D721Med (cell line): ENCODE measurements at regions not wholly inside any gene's neighbourhood (a gene's known extent, or its start where the extent isn't known, plus 50 kb on each side); places are given as distances from the start of the nearest gene placed in this dataset.

Source experiments
- DNase-seq: peaks from one replicate; pipeline ENCODE4 v3.0.0; 2011; ENCODE audit warnings: low spot score; ENCODE audit not compliant: insufficient read length
- FAIRE-seq: peaks from 2 replicates; lab custom pipeline; 2011; peaks lifted over from hg19 to GRCh38; lab: Jason Lieb, UNC
- TF ChIP-seq, protein P1 (sequence below): IDR thresholded peaks from 2 replicates; pipeline ENCODE4 v1.5.1; 2012; ENCODE audit warnings: mild to moderate bottlenecking, control low read depth; ENCODE audit not compliant: insufficient read depth; ENCODE audit errors: missing control alignments

DNA sequence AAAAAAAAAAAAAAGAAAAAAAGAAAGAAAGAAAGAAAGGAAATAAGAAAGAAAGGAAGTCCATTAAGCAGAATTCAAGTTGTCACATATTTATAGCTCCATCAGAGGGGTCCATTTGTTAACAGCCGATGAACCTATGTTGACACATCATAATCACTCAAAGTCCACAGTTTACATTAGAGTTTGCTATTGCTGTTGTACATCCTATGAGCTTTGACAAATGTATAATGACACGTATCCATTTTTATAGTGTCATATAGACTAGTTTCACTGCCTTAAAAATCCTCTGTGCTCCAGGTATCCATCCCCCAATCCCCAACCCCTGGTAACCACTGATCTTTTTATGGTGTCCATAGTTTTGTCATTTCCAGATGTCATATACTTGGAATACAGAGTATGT is 335.2 kb downstream of the RND3 start:
- TF ChIP-seq, protein P1, sequence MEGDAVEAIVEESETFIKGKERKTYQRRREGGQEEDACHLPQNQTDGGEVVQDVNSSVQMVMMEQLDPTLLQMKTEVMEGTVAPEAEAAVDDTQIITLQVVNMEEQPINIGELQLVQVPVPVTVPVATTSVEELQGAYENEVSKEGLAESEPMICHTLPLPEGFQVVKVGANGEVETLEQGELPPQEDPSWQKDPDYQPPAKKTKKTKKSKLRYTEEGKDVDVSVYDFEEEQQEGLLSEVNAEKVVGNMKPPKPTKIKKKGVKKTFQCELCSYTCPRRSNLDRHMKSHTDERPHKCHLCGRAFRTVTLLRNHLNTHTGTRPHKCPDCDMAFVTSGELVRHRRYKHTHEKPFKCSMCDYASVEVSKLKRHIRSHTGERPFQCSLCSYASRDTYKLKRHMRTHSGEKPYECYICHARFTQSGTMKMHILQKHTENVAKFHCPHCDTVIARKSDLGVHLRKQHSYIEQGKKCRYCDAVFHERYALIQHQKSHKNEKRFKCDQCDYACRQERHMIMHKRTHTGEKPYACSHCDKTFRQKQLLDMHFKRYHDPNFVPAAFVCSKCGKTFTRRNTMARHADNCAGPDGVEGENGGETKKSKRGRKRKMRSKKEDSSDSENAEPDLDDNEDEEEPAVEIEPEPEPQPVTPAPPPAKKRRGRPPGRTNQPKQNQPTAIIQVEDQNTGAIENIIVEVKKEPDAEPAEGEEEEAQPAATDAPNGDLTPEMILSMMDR = no peak
- FAIRE-seq (no peak), DNase-seq (no peak)

DNA sequence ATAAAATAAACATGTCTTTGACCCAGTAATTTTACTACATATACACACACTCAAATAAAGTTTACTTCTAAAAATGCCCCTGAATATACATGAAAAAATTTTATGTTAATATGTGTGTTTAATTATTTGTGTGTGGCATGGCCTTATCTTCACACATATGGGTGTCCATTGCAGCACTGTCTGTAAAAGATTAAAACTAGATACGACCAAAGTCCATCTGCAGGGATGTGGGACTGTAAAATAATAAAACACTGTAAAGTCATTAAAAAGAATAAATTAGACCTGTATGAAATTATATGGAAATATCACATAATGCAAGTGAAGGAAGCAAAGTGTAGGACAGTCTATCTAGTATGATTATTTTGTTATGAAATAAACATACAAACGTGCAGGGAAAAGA is 337.3 kb downstream of the RND3 start:
- TF ChIP-seq, protein P1 = no peak
- DNase-seq (no peak), FAIRE-seq (no peak)

DNA sequence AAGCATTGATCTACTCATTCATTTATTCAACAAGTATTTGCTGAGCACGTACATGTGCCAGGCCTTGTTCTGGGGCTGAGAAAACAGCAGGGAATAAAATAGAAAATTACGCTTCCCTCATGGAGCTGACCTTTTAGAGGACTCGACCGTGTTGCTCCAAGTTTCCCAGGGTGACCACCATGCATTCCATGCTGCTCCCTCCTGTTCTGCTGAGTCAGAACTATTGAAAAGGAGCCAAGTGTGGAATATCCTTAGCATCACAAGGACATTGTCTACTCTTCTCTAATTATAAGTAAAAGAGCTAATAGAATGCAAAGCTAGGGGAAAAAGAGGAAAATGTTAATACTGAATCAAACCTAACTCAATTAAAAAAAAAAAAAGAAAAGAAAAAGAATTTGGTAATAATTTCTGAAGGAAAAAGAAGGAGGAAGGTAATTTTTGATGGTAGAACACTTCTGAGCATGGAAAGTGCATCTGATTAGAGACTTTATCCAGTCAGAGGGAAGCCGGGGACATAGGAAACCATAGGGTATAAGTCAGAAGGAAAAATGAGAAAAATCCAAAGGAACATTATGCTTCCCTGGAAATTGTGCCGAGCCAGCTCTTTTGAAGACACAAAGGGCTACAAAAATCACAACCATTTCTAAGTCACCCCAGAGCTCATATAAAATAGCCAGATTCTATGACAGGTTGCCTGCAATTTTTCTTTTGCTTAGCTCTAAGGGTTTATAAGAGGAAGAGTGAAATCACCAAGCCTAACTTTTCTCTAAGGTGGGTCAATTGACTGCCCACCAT is 339.4 kb downstream of the RND3 start:
- no peak for FAIRE-seq
- DNase-seq = no peak
- TF ChIP-seq, protein P1 = no peak

DNA sequence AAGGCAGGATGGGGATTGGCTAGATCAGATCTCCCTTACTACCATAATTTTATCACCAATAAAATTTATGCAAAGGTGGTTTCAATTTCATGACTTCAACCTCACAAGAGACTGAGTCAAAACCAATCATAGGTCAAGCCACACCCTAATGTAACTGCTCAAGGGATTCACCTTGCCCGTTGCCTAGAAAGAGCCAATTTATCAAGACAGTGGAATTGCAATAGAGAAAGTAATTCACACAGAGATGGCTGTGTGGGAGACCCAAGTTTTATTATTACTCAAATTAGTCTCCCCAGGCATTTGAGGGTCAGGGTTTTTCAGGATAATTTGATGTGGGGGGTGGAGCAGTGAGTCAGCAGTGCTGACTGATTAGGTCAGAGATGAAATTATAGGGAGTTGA is 340.6 kb downstream of the RND3 start:
- no peak for DNase-seq
- TF ChIP-seq, protein P1 = no peak
- FAIRE-seq = no peak

DNA sequence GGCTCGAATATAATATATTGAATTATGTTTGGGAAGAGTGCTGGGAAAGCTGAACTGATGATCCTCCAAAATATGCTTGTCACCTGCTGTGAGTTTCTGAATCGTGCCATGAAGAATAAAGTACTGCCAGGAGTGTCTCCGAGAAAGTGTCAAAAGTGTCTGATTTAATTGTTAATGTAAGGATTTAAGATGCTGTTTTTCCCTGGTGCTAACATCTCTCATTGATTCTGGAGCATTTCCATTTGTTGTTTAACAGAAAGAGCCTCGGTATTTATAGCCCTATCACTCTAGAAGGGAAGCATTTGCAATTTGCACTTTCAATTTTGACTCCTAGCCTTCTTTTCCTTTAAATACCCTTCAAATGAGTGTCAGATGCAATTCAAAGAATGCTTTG is 342.2 kb downstream of the RND3 start:
- TF ChIP-seq, protein P1 = no peak
- FAIRE-seq (no peak), DNase-seq (no peak)

DNA sequence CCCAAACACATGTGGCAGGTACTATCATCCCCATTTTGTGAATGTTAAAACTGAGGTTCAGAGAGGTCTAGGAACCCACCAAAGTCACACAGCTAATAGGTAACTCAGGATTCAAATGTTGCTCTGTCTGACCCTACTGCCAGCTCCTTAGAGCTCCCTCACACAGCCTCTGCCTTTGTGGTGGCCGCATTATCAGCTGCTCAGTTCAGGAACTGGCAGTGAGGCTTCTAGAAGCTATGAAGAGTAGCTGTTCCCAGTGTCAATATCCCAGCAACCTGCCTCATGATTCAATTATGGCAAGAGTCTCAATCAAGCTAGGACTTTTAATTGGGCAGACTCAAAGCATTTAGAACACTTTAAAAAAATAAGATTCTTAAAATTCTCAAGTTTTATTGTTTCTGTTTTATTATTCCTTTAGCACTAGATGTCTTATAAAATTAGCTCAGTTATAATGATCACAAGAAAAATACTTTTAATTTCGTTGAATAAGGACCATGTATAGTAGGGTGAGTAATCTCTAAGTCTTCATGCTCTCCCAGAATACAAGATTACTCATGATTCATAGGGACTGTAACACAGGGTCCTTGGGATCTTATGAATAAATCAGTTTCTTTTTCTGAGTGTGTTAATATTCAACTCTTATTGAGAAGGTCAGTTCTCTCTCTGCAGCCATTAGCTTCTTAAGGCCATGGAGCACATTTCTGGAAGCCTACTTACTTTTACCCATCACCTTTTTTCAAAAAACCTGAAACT is 342.7 kb downstream of the RND3 start:
- FAIRE-seq (no peak), DNase-seq (no peak)

More for the DNA sequence above, 342.7 kb downstream of the RND3 start:
- TF ChIP-seq, protein P1 = no peak
